IMR-90 (cell line): ENCODE measurements at regions not wholly inside any gene's neighbourhood (a gene's known extent, or its start where the extent isn't known, plus 50 kb on each side); places are given as distances from the start of the nearest gene placed in this dataset.

Source experiments
- ATAC-seq: fragments of 200-7000 bp; cut with Tn5 transposase; 2 replicates; pipeline ENCODE4 v1.9.1; 2020; ENCODE audit warnings: low read depth, mild to moderate bottlenecking, moderate library complexity
- BruUV-seq: library from RNA; stranded (reverse); fragments of 400-500 nt; replicated peaks from 2 replicates; lab custom pipeline; 2021; lab: Mats Ljungman, UMichigan
- CTCF ChIA-PET: fragments of 300-600 bp; formaldehyde crosslinking; extraction: SDS; loops from one replicate; lab custom pipeline; 2021; ENCODE audit warnings: antibody characterized with exemption; lab: Yijun Ruan, JAX
- POLR2A ChIA-PET: fragments of 300-600 bp; sonication (Branson Sonifier 250); formaldehyde crosslinking; loops from one replicate; lab custom pipeline; 2022; ENCODE audit warnings: antibody characterized with exemption; ENCODE audit not compliant: unreplicated experiment; lab: Charles Lee
- DNase-seq: peaks from one replicate; pipeline ENCODE4 v3.0.0; 2013
- H2AFZ ChIP-seq: replicated peaks from 2 replicates; pipeline ENCODE3; 2013; ENCODE audit warnings: low read length, mild to moderate bottlenecking; ENCODE audit not compliant: poor library complexity
- H2AK5ac ChIP-seq: 2 replicates; pipeline ENCODE4 v1.6.1; 2013; ENCODE audit warnings: low read depth, low read length, inconsistent platforms
- H2AK9ac ChIP-seq: replicated peaks from 2 replicates; pipeline ENCODE3; 2013; ENCODE audit warnings: mild to moderate bottlenecking, low read depth, low read length, moderate library complexity; ENCODE audit not compliant: poor library complexity
- H2BK120ac ChIP-seq: 2 replicates; pipeline ENCODE4 v1.6.1; 2013; ENCODE audit warnings: low read depth, low read length, inconsistent platforms
- H2BK15ac ChIP-seq: 3 replicates; pipeline ENCODE4 v1.6.1; 2013; ENCODE audit warnings: low read depth, low read length, inconsistent platforms
- H2BK20ac ChIP-seq: 2 replicates; pipeline ENCODE4 v1.6.1; 2013; ENCODE audit warnings: low read depth, mild to moderate bottlenecking, inconsistent platforms, low read length, moderate library complexity
- H2BK5ac ChIP-seq: 2 replicates; pipeline ENCODE4 v1.6.1; 2013; ENCODE audit warnings: mild to moderate bottlenecking, low read depth, low read length, inconsistent platforms; ENCODE audit not compliant: poor library complexity, severe bottlenecking
- H3K14ac ChIP-seq: replicated peaks from 2 replicates; pipeline ENCODE4 v1.6.1; 2013; ENCODE audit warnings: low read depth, low read length, inconsistent platforms
- H3K18ac ChIP-seq: 2 replicates; pipeline ENCODE4 v1.6.1; 2013; ENCODE audit warnings: low read depth, low read length, control low read depth
- H3K23ac ChIP-seq: 2 replicates; pipeline ENCODE4 v1.6.1; 2013; ENCODE audit warnings: low read depth, low read length, inconsistent platforms
- H3K27ac ChIP-seq: 2 replicates; pipeline ENCODE4 v1.5.1; 2013; ENCODE audit warnings: mild to moderate bottlenecking, control low read depth, low read length; ENCODE audit not compliant: insufficient read depth
- H3K27me3 ChIP-seq: 2 replicates; pipeline ENCODE4 v1.6.1; 2013; ENCODE audit warnings: low read length; ENCODE audit not compliant: control insufficient read depth, insufficient read depth
- H3K36me3 ChIP-seq: 2 replicates; pipeline ENCODE4 v1.6.1; 2013; ENCODE audit warnings: low read length, mixed read lengths; ENCODE audit not compliant: control insufficient read depth, insufficient read depth
- H3K4ac ChIP-seq: 2 replicates; pipeline ENCODE4 v1.6.1; 2013; ENCODE audit warnings: low read depth, low read length, inconsistent platforms
- H3K4me1 ChIP-seq: 2 replicates; pipeline ENCODE4 v1.6.1; 2013; ENCODE audit warnings: low read length, mixed read lengths; ENCODE audit not compliant: control insufficient read depth, insufficient read depth
- H3K4me2 ChIP-seq: 2 replicates; pipeline ENCODE4 v1.6.1; 2013; ENCODE audit warnings: low read depth, mild to moderate bottlenecking, control low read depth, low read length, moderate library complexity
- H3K4me3 ChIP-seq: 2 replicates; pipeline ENCODE4 v1.5.1; 2013; ENCODE audit warnings: low read depth, mild to moderate bottlenecking, control low read depth, low read length, moderate library complexity; ENCODE audit not compliant: insufficient read depth
- H3K56ac ChIP-seq: 2 replicates; pipeline ENCODE4 v1.6.1; 2013; ENCODE audit warnings: low read length, inconsistent platforms; ENCODE audit not compliant: insufficient read depth; ENCODE audit errors: extremely low read depth
- H3K79me1 ChIP-seq, 2 experiments: 2 replicates each; pipeline ENCODE4 v1.6.1; 2013; ENCODE audit warnings: low read length in 2 of 2, inconsistent platforms in 1 of 2, low read depth in 1 of 2
- H3K9ac ChIP-seq: 2 replicates; pipeline ENCODE4 v1.6.1; 2013; ENCODE audit warnings: low read depth, low read length, control low read depth
- H3K9me1 ChIP-seq: 2 replicates; pipeline ENCODE4 v1.6.1; 2013; ENCODE audit warnings: low read length, inconsistent platforms; ENCODE audit not compliant: insufficient read depth
- H3K9me3 ChIP-seq: 2 replicates; pipeline ENCODE4 v1.6.1; 2013; ENCODE audit warnings: low read length; ENCODE audit not compliant: control insufficient read depth, insufficient read depth
- H4K20me1 ChIP-seq: 2 replicates; pipeline ENCODE4 v1.6.1; 2013; ENCODE audit warnings: low read length, inconsistent platforms; ENCODE audit not compliant: insufficient read depth
- H4K5ac ChIP-seq: 2 replicates; pipeline ENCODE4 v1.6.1; 2013; ENCODE audit warnings: mild to moderate bottlenecking, low read depth, low read length, control low read depth
- H4K8ac ChIP-seq, 2 experiments: 2 replicates each; pipeline ENCODE4 v1.6.1; 2013; ENCODE audit warnings: low read depth in 2 of 2, low read length in 2 of 2, control low read depth in 1 of 2, inconsistent platforms in 1 of 2
- H4K91ac ChIP-seq: 2 replicates; pipeline ENCODE4 v1.6.1; 2013; ENCODE audit warnings: low read depth, low read length, inconsistent platforms; ENCODE audit not compliant: insufficient read depth
- BHLHE40 ChIP-seq: fragments of 150-350 bp; IDR thresholded peaks from 2 replicates; pipeline ENCODE4 v1.6.1; 2016; ENCODE audit warnings: mild to moderate bottlenecking, low read depth, low read length
- CEBPB ChIP-seq: IDR thresholded peaks from 2 replicates; pipeline ENCODE4 v1.6.1; 2012; ENCODE audit warnings: low read depth, low read length, improper control_type of control experiment
- CHD1 ChIP-seq: IDR thresholded peaks from 2 replicates; pipeline ENCODE4 v1.6.1; 2012; ENCODE audit warnings: low read depth, low read length, improper control_type of control experiment
- ELK1 ChIP-seq: fragments of 150-350 bp; IDR thresholded peaks from 2 replicates; pipeline ENCODE4 v1.6.1; 2016; ENCODE audit warnings: low read depth, mild to moderate bottlenecking, low read length, moderate library complexity, borderline replicate concordance
- FOS ChIP-seq: fragments of 150-350 bp; IDR thresholded peaks from 2 replicates; pipeline ENCODE4 v1.6.1; 2016; ENCODE audit warnings: low read depth, low read length
- MAFK ChIP-seq: IDR thresholded peaks from 2 replicates; pipeline ENCODE4 v1.6.1; 2012; ENCODE audit warnings: low read depth, low read length, improper control_type of control experiment
- MAZ ChIP-seq: IDR thresholded peaks from 2 replicates; pipeline ENCODE4 v1.6.1; 2012; ENCODE audit warnings: low read depth, mild to moderate bottlenecking, low read length, improper control_type of control experiment, moderate library complexity, borderline replicate concordance
- MXI1 ChIP-seq: IDR thresholded peaks from 2 replicates; pipeline ENCODE4 v1.6.1; 2012; ENCODE audit warnings: low read depth, mild to moderate bottlenecking, low read length, moderate library complexity, borderline replicate concordance
- NFE2L2 ChIP-seq: fragments of 150-350 bp; IDR thresholded peaks from 2 replicates; pipeline ENCODE4 v1.6.1; 2016; ENCODE audit warnings: low read depth, mild to moderate bottlenecking, low read length
- POLR2A ChIP-seq: IDR thresholded peaks from 2 replicates; pipeline ENCODE4 v1.6.1; 2012; ENCODE audit warnings: mild to moderate bottlenecking, low read depth, low read length
- RAD21 ChIP-seq: IDR thresholded peaks from 2 replicates; pipeline ENCODE4 v1.6.1; 2012; ENCODE audit warnings: low read length, improper control_type of control experiment
- RCOR1 ChIP-seq: IDR thresholded peaks from 2 replicates; pipeline ENCODE4 v1.6.1; 2012; ENCODE audit warnings: mild to moderate bottlenecking, low read length, improper control_type of control experiment; ENCODE audit not compliant: insufficient replicate concordance
- RFX5 ChIP-seq: IDR thresholded peaks from 2 replicates; pipeline ENCODE4 v1.8.0; 2012; ENCODE audit warnings: low read depth, mild to moderate bottlenecking, low read length, moderate library complexity
- SMC3 ChIP-seq: fragments of 150-350 bp; IDR thresholded peaks from 2 replicates; pipeline ENCODE4 v1.6.1; 2016; ENCODE audit warnings: low read depth, mild to moderate bottlenecking, antibody characterized with exemption, low read length, moderate library complexity
- WGBS, 2 experiments: methylation state at CpG; one replicate each; pipeline versions ENCODE4 v1.1.5 to v1.1.7; 2013; ENCODE audit warnings: missing lambda C conversion rate in 2 of 2; ENCODE audit not compliant: insufficient read length in 1 of 2; ENCODE audit errors: extremely low coverage in 2 of 2; 5-methylcytosine and 5-hydroxymethylcytosine counted together
- dilution Hi-C: fragments of 300-500 bp; cut with HindIII; formaldehyde crosslinking; loops from one replicate; pipeline ENCODE4 v1.14.3; 2018; ENCODE audit warnings: low sequenced_read_pairs; ENCODE audit not compliant: unreplicated experiment
- in situ Hi-C: fragments of 300-500 bp; cut with MboI; formaldehyde crosslinking; loops from 3 replicates; pipeline ENCODE4 v1.14.3; 2019; ENCODE audit warnings: low sequenced_read_pairs, inconsistent platforms, mixed read lengths
- intact Hi-C: fragments of 100-400 bp; cut with micrococcal nuclease; formaldehyde crosslinking; loops from 2 replicates; pipeline ENCODE4 v1.10.0; 2022
- TF ChIP-seq, protein P1 (sequence below): fragments of 150-350 bp; IDR thresholded peaks from 2 replicates; pipeline ENCODE4 v1.6.1; 2017; ENCODE audit warnings: mild to moderate bottlenecking, antibody characterized with exemption, low read length, low read depth
- TF ChIP-seq, protein P2 (sequence below): conservative IDR thresholded peaks from 2 replicates; pipeline ENCODE4 v1.5.1; 2012; ENCODE audit warnings: mild to moderate bottlenecking, low read depth, low read length, improper control_type of control experiment

DNA sequence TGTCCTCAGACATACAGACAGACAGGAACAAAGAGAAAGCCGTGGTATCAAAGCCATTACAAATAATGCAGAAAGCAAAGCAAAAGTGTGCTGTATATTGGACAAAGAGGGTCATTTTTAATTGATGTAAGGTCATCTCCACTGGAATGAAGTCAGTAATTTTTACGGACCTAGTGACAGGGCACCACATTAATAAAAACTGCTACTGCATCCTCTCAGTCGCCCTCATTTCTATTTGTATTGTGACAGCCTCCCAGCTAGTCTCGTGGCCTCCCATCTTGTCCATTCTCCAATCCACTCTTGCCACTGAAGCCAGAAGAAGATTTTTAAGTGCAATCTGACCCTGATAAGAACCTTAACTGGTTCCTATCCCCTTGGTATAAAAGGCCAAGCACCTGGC lies 132.4 kb downstream of the NUAK1 start:
- Histone ChIP-seq H3K4me2 (no peak overlapping the region), H3K14ac (no peak overlapping the region), H3K9ac (no peak overlapping the region), H4K91ac (no peak overlapping the region), H2BK15ac (0 out of 3 replicates have a peak overlapping the region, but pooled peaks have one; percentile 42), H4K20me1 (no peaks in the 10 kb centered on the region), H2AK5ac (no peak overlapping the region), H3K9me1 (no peaks in the 10 kb centered on the region; the same call in 1 of the 2 replicates), H3K4me1 (peaks cover 3% of the 10 kb centered on the region), H2AFZ (no peak overlapping the region), H3K56ac (no peak overlapping the region), H2BK20ac (no peak overlapping the region), H3K4me3 (no peak overlapping the region), H2AK9ac (no peak overlapping the region), H3K79me1 (no peaks in the 10 kb centered on the region), H3K36me3 (no peaks in the 10 kb centered on the region), H4K8ac (no peak overlapping the region), H3K27me3 (no peaks in the 10 kb centered on the region; the same call in 1 of the 2 replicates), H3K18ac (no peak overlapping the region), H2BK120ac (no peak overlapping the region), H3K23ac (no peak overlapping the region), H3K4ac (no peak overlapping the region), H4K5ac (no peak overlapping the region), H3K9me3 (no peaks in the 10 kb centered on the region; the same call in 1 of the 2 replicates), H3K27ac (no peak overlapping the region), H2BK5ac (no peak overlapping the region)
- ChIA-PET CTCF (interaction anchor here (0.7 kb wide), 1 partner anchor 15 kb away, joined by 5 read pairs; no protein-coding TSS in a partner anchor), POLR2A (no interaction called here)
- intact Hi-C loops: no loop called here
- in situ Hi-C loops: no loop called here
- 73% methylated on average over 2 of the region's 4 CpGs; no CpG with 5 or more reads in 1 of the 2 experiments for WGBS, 2 experiments
- no TSS peak for BruUV-seq
- dilution Hi-C loops: no loop called here
- ATAC-seq (no peak), DNase-seq (no peak)
- TF ChIP-seq CEBPB (no peak), RCOR1 (no peak), RAD21 (no peak), CHD1 (no peak), NFE2L2 (no peak), FOS (no peak), MAZ (no peak), ELK1 (no peak), RFX5 (no peak), MXI1 (no peak), SMC3 (no peak), MAFK (no peak), BHLHE40 (no peak), POLR2A (no peak)
- TF ChIP-seq, protein P1, sequence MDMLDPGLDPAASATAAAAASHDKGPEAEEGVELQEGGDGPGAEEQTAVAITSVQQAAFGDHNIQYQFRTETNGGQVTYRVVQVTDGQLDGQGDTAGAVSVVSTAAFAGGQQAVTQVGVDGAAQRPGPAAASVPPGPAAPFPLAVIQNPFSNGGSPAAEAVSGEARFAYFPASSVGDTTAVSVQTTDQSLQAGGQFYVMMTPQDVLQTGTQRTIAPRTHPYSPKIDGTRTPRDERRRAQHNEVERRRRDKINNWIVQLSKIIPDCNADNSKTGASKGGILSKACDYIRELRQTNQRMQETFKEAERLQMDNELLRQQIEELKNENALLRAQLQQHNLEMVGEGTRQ: no peak
- TF ChIP-seq, protein P2, sequence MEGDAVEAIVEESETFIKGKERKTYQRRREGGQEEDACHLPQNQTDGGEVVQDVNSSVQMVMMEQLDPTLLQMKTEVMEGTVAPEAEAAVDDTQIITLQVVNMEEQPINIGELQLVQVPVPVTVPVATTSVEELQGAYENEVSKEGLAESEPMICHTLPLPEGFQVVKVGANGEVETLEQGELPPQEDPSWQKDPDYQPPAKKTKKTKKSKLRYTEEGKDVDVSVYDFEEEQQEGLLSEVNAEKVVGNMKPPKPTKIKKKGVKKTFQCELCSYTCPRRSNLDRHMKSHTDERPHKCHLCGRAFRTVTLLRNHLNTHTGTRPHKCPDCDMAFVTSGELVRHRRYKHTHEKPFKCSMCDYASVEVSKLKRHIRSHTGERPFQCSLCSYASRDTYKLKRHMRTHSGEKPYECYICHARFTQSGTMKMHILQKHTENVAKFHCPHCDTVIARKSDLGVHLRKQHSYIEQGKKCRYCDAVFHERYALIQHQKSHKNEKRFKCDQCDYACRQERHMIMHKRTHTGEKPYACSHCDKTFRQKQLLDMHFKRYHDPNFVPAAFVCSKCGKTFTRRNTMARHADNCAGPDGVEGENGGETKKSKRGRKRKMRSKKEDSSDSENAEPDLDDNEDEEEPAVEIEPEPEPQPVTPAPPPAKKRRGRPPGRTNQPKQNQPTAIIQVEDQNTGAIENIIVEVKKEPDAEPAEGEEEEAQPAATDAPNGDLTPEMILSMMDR: no peak
